ENCODE measurements at regions not wholly inside any gene's neighbourhood (a gene's known extent, or its start where the extent isn't known, plus 50 kb on each side); places are given as distances from the start of the nearest gene placed in this dataset.

- Histone ChIP-seq H3K9ac (ENCODE audit: insufficient read depth in 1 of 2, low read length in 2 of 2) (no peak overlapping the region), H3K27me3 (ENCODE audit: control insufficient read depth in 3 of 3, insufficient read depth in 3 of 3, low read length in 2 of 3) (no peaks in the 10 kb centered on the region), H3K4me1 (ENCODE audit: control insufficient read depth in 5 of 5, insufficient read depth in 5 of 5, low read length in 5 of 5) (no peaks in the 10 kb centered on the region), H3K27ac (ENCODE audit: low read depth in 1 of 2, low read length in 1 of 2) (no peak overlapping the region), H3K4me3 (no peak overlapping the region), H3K36me3 (ENCODE audit: control insufficient read depth in 4 of 4, insufficient read depth in 4 of 4, low read length in 4 of 4) (no peaks in the 10 kb centered on the region), H3K9me3 (ENCODE audit: control insufficient read depth in 4 of 4, insufficient read depth in 3 of 4, low read length in 3 of 4) (no peaks in the 10 kb centered on the region)
- DNase-seq: no peak
- TF ChIP-seq CTCF (IDR thresholded peaks at IDR 0.05; ENCODE audit: control extremely low read depth, extremely low read depth): no peak
- WGBS, 2 donors: 80 to 87% methylated on average over 2 of the region's 2 CpGs
- no peak for ATAC-seq (ENCODE audit: insufficient read depth, low FRiP score)
Observed at GRCh38 chr3:62995530-62995929, 120.3 kb upstream of the CADPS start.

- H3K9ac ChIP-seq (ENCODE audit: insufficient read depth in 1 of 2, low read length in 2 of 2): no peak overlapping the region
- DNase-seq (no peak), ATAC-seq (ENCODE audit: insufficient read depth, low FRiP score) (no peak)
- no peaks in the 10 kb centered on the region for H3K27me3 ChIP-seq (ENCODE audit: control insufficient read depth in 3 of 3, insufficient read depth in 3 of 3, low read length in 2 of 3)
- WGBS, 2 donors: 77 to 94% methylated on average over 2 of the region's 2 CpGs
- H3K4me1 ChIP-seq (ENCODE audit: control insufficient read depth in 5 of 5, insufficient read depth in 5 of 5, low read length in 5 of 5): no peaks in the 10 kb centered on the region
- no peak for TF ChIP-seq CTCF (IDR thresholded peaks at IDR 0.05; ENCODE audit: control extremely low read depth, extremely low read depth)
- H3K27ac ChIP-seq (ENCODE audit: low read depth in 1 of 2, low read length in 1 of 2): no peak overlapping the region
- no peaks in the 10 kb centered on the region for H3K36me3 ChIP-seq (ENCODE audit: control insufficient read depth in 4 of 4, insufficient read depth in 4 of 4, low read length in 4 of 4)
- H3K9me3 ChIP-seq (ENCODE audit: control insufficient read depth in 4 of 4, insufficient read depth in 3 of 4, low read length in 3 of 4): no peaks in the 10 kb centered on the region
- no peak overlapping the region for H3K4me3 ChIP-seq
Observed at GRCh38 chr3:62997369-62997768, 122.2 kb upstream of the CADPS start.

- no peaks in the 10 kb centered on the region for H3K36me3 ChIP-seq (ENCODE audit: control insufficient read depth in 4 of 4, insufficient read depth in 4 of 4, low read length in 4 of 4)
- WGBS, 2 donors: 27 to 38% methylated on average over 2 of the region's 2 CpGs
- no peak for TF ChIP-seq CTCF (IDR thresholded peaks at IDR 0.05; ENCODE audit: control extremely low read depth, extremely low read depth)
- no peaks in the 10 kb centered on the region for H3K9me3 ChIP-seq (ENCODE audit: control insufficient read depth in 4 of 4, insufficient read depth in 3 of 4, low read length in 3 of 4)
- ATAC-seq (ENCODE audit: insufficient read depth, low FRiP score) (no peak), DNase-seq (peak in 1 of 3 donors; percentile 10)
- H3K27ac ChIP-seq (ENCODE audit: low read depth in 1 of 2, low read length in 1 of 2): no peak overlapping the region
- H3K4me3 ChIP-seq: no peak overlapping the region
- no peak overlapping the region for H3K9ac ChIP-seq (ENCODE audit: insufficient read depth in 1 of 2, low read length in 2 of 2)
- no peaks in the 10 kb centered on the region for H3K27me3 ChIP-seq (ENCODE audit: control insufficient read depth in 3 of 3, insufficient read depth in 3 of 3, low read length in 2 of 3)
- no peaks in the 10 kb centered on the region for H3K4me1 ChIP-seq (ENCODE audit: control insufficient read depth in 5 of 5, insufficient read depth in 5 of 5, low read length in 5 of 5)
Observed at GRCh38 chr3:62999158-62999557, 123.9 kb upstream of the CADPS start.

- no peak overlapping the region for H3K27ac ChIP-seq (ENCODE audit: low read depth in 1 of 2, low read length in 1 of 2)
- H3K4me3 ChIP-seq: no peak overlapping the region
- no peaks in the 10 kb centered on the region for H3K4me1 ChIP-seq (ENCODE audit: control insufficient read depth in 5 of 5, insufficient read depth in 5 of 5, low read length in 5 of 5)
- no peak for DNase-seq
- no peaks in the 10 kb centered on the region for H3K9me3 ChIP-seq (ENCODE audit: control insufficient read depth in 4 of 4, insufficient read depth in 3 of 4, low read length in 3 of 4)
- WGBS, 2 donors: 47 to 75% methylated on average over 1 of the region's 1 CpG
- H3K27me3 ChIP-seq (ENCODE audit: control insufficient read depth in 3 of 3, insufficient read depth in 3 of 3, low read length in 2 of 3): no peaks in the 10 kb centered on the region
- TF ChIP-seq CTCF (IDR thresholded peaks at IDR 0.05; ENCODE audit: control extremely low read depth, extremely low read depth): no peak
- H3K9ac ChIP-seq (ENCODE audit: insufficient read depth in 1 of 2, low read length in 2 of 2): no peak overlapping the region
- ATAC-seq (ENCODE audit: insufficient read depth, low FRiP score): no peak
- no peaks in the 10 kb centered on the region for H3K36me3 ChIP-seq (ENCODE audit: control insufficient read depth in 4 of 4, insufficient read depth in 4 of 4, low read length in 4 of 4)
Observed at GRCh38 chr3:62999791-63000190, 124.6 kb upstream of the CADPS start.
